Neural cell (in vitro differentiated cells): ENCODE measurements at regions not wholly inside any gene's neighbourhood (a gene's known extent, or its start where the extent isn't known, plus 50 kb on each side); places are given as distances from the start of the nearest gene placed in this dataset.

Experiments
- H2AFZ ChIP-seq: fragments of 200-600, 300-800 bp; sonication (generic), shearing (Covaris generic); 2 replicates; pipeline ENCODE4 v1.6.0; 2014; ENCODE audit warnings: low read depth, mild to moderate bottlenecking, antibody characterized with exemption, low read length, moderate library complexity
- H3F3A ChIP-seq: fragments of 200-600 bp; shearing (Covaris generic); 2 replicates; pipeline ENCODE4 v1.6.1; 2016; ENCODE audit warnings: mild to moderate bottlenecking, moderate library complexity, mixed read lengths, antibody characterized with exemption, low read length; ENCODE audit not compliant: insufficient read depth, poor library complexity, severe bottlenecking
- H3K27ac ChIP-seq: fragments of 200-600, 300-800 bp; sonication (generic), shearing (Covaris generic); 2 replicates; pipeline ENCODE4 v1.5.1; 2014; ENCODE audit warnings: mild to moderate bottlenecking, low read length, moderate library complexity
- H3K27me3 ChIP-seq: fragments of 300-800, 200-600 bp; sonication (generic), shearing (Covaris generic); 2 replicates; pipeline ENCODE4 v1.6.0; 2014; ENCODE audit warnings: mild to moderate bottlenecking, low read depth, low read length, moderate library complexity; ENCODE audit not compliant: insufficient read depth
- H3K36me3 ChIP-seq: fragments of 300-800, 200-600 bp; sonication (generic), shearing (Covaris generic); 2 replicates; pipeline ENCODE4 v1.5.1; 2014; ENCODE audit warnings: mild to moderate bottlenecking, antibody characterized with exemption, low read length, moderate library complexity; ENCODE audit not compliant: insufficient read depth
- H3K4me2 ChIP-seq: fragments of 300-800, 200-600 bp; sonication (generic), shearing (Covaris generic); 2 replicates; pipeline ENCODE4 v1.6.0; 2014; ENCODE audit warnings: mild to moderate bottlenecking, low read length
- H3K4me3 ChIP-seq: fragments of 300-800, 200-600 bp; sonication (generic), shearing (Covaris generic); 2 replicates; pipeline ENCODE4 v1.5.1; 2014; ENCODE audit warnings: mild to moderate bottlenecking, low read length, moderate library complexity
- H3K79me2 ChIP-seq: fragments of 200-600 bp; shearing (Covaris generic); replicated peaks from 2 replicates; pipeline ENCODE4 v1.6.0; 2014; ENCODE audit warnings: mild to moderate bottlenecking, low read length, moderate library complexity; ENCODE audit not compliant: insufficient read depth
- H3K9ac ChIP-seq: fragments of 300-800, 200-600 bp; sonication (generic), shearing (Covaris generic); 2 replicates; pipeline ENCODE4 v1.6.1; 2016; ENCODE audit warnings: mild to moderate bottlenecking, low read length, mixed read lengths
- H3K9me2 ChIP-seq: fragments of 200-600 bp; shearing (Covaris generic); 2 replicates; pipeline ENCODE4 v1.6.1; 2016; ENCODE audit warnings: mild to moderate bottlenecking, low read length, mixed read lengths; ENCODE audit not compliant: insufficient read depth
- H3K9me3 ChIP-seq: fragments of 200-600, 300-800 bp; sonication (generic), shearing (Covaris generic); 2 replicates; pipeline ENCODE4 v1.6.1; 2016; ENCODE audit warnings: mild to moderate bottlenecking, mixed run types, low read length, moderate library complexity, mixed read lengths
- H4K20me1 ChIP-seq: fragments of 200-600 bp; shearing (Covaris generic); 2 replicates; pipeline ENCODE4 v1.6.1; 2016; ENCODE audit warnings: mild to moderate bottlenecking, mixed run types; ENCODE audit not compliant: insufficient read depth
- CTCF ChIP-seq: fragments of 450-650 bp; IDR thresholded peaks from 2 replicates; pipeline ENCODE4 v1.5.1; 2014; ENCODE audit warnings: antibody characterized with exemption, mild to moderate bottlenecking, moderate library complexity; ENCODE audit not compliant: poor library complexity, severe bottlenecking
- EP300 ChIP-seq: fragments of 450-650 bp; conservative IDR thresholded peaks from 2 replicates; pipeline ENCODE4 v1.6.1; 2014; ENCODE audit warnings: antibody characterized with exemption, mild to moderate bottlenecking, moderate library complexity; ENCODE audit not compliant: poor library complexity, severe bottlenecking
- EZH2 ChIP-seq: fragments of 200-600, 300-800 bp; shearing (Covaris generic), sonication (generic); IDR thresholded peaks from 2 replicates; pipeline ENCODE4 v1.6.1; 2014; ENCODE audit warnings: antibody characterized with exemption, low read length, borderline replicate concordance, mild to moderate bottlenecking; ENCODE audit not compliant: insufficient read depth, poor library complexity, severe bottlenecking
- MXI1 ChIP-seq: fragments of 450-650 bp; conservative IDR thresholded peaks from 2 replicates; pipeline ENCODE4 v1.6.1; 2014; ENCODE audit warnings: antibody characterized with exemption, mild to moderate bottlenecking; ENCODE audit not compliant: poor library complexity, severe bottlenecking
- POLR2AphosphoS5 ChIP-seq: IDR thresholded peaks from 2 replicates; pipeline ENCODE4 v1.6.1; 2012
- RAD21 ChIP-seq: fragments of 450-650 bp; conservative IDR thresholded peaks from 2 replicates; pipeline ENCODE4 v1.6.1; 2014; ENCODE audit warnings: antibody characterized with exemption, mild to moderate bottlenecking, moderate library complexity
- REST ChIP-seq: IDR thresholded peaks from 2 replicates; pipeline ENCODE4 v1.6.1; 2012; ENCODE audit warnings: borderline replicate concordance
- SMC3 ChIP-seq: fragments of 450-650 bp; conservative IDR thresholded peaks from 2 replicates; pipeline ENCODE4 v1.6.1; 2014; ENCODE audit warnings: antibody characterized with exemption, mild to moderate bottlenecking, moderate library complexity; ENCODE audit not compliant: poor library complexity
- TAF1 ChIP-seq: IDR thresholded peaks from 2 replicates; pipeline ENCODE4 v1.6.1; 2012; ENCODE audit warnings: low read depth

- Histone ChIP-seq H3F3A (no peaks in the 10 kb centered on the region), H3K79me2 (no peaks in the 10 kb centered on the region), H3K4me2 (no peak overlapping the region), H3K27ac (no peak overlapping the region), H2AFZ (no peak overlapping the region), H3K9me3 (no peaks in the 10 kb centered on the region), H3K4me3 (no peak overlapping the region), H3K9ac (no peak overlapping the region), H3K9me2 (no peaks in the 10 kb centered on the region), H3K36me3 (no peaks in the 10 kb centered on the region), H3K27me3 (no peaks in the 10 kb centered on the region), H4K20me1 (no peaks in the 10 kb centered on the region)
- TF ChIP-seq EZH2 = no peak
- TF ChIP-seq EP300 = no peak
- TF ChIP-seq REST = no peak
- TF ChIP-seq TAF1 = no peak
- TF ChIP-seq MXI1 = no peak
- TF ChIP-seq CTCF = no peak
- no peak for TF ChIP-seq POLR2AphosphoS5
- no peak for TF ChIP-seq SMC3
- no peak for TF ChIP-seq RAD21
Observed at GRCh38 chr2:120502357-120502756, 156.4 kb downstream of the INHBB start.

GRCh38 chr2:120502761-120503160 is 156.8 kb downstream of the INHBB start:
- H3K9ac ChIP-seq = no peak overlapping the region
- no peaks in the 10 kb centered on the region for H3K27me3 ChIP-seq
- no peaks in the 10 kb centered on the region for H3K9me2 ChIP-seq
- H3K9me3 ChIP-seq = no peaks in the 10 kb centered on the region
- no peak for TF ChIP-seq SMC3
- no peak for TF ChIP-seq REST
- no peak for TF ChIP-seq TAF1
- no peak for TF ChIP-seq EP300
- no peak for TF ChIP-seq CTCF
- TF ChIP-seq POLR2AphosphoS5 = no peak
- no peak for TF ChIP-seq MXI1
- H3K4me2 ChIP-seq = no peak overlapping the region
- no peaks in the 10 kb centered on the region for H4K20me1 ChIP-seq
- H3K4me3 ChIP-seq = no peak overlapping the region
- H3K79me2 ChIP-seq = no peaks in the 10 kb centered on the region
- H3K27ac ChIP-seq = no peak overlapping the region
- no peak overlapping the region for H2AFZ ChIP-seq
- no peaks in the 10 kb centered on the region for H3K36me3 ChIP-seq
- H3F3A ChIP-seq = no peaks in the 10 kb centered on the region
